Stimulated activated naive CD8-positive, alpha-beta T cell treated with anti-CD3 and anti-CD28 coated beads, Interleukin-15, amount 100 ng/mL, for 72 hours (primary cell): ENCODE measurements at regions not wholly inside any gene's neighbourhood (a gene's known extent, or its start where the extent isn't known, plus 50 kb on each side); places are given as distances from the start of the nearest gene placed in this dataset.

ENCODE experiments used
- ATAC-seq: fragments of 150-1000 bp; cut with Tn5 transposase; 2 replicates; pipeline ENCODE4 v1.10.0; 2021; ENCODE audit warnings: mild to moderate bottlenecking, moderate library complexity
- DNase-seq, 2 donors: peaks; one replicate each; pipeline ENCODE4 v3.0.0; 2021 to 2022
- H3K27ac Mint-ChIP-seq, 2 donors: one replicate each; pipeline ENCODE4 v1.8.0; 2022; ENCODE audit warnings: mild to moderate bottlenecking in 2 of 2, mixed read lengths in 2 of 2, moderate library complexity in 2 of 2
- H3K27me3 Mint-ChIP-seq: one replicate; pipeline ENCODE4 v1.8.0; 2022; ENCODE audit warnings: mixed read lengths
- H3K4me1 Mint-ChIP-seq: one replicate; pipeline ENCODE4 v1.8.0; 2022; ENCODE audit warnings: mild to moderate bottlenecking, mixed read lengths
- H3K4me3 Mint-ChIP-seq, 2 donors: one replicate each; pipeline ENCODE4 v1.8.0; 2022; ENCODE audit warnings: mild to moderate bottlenecking in 2 of 2, mixed read lengths in 2 of 2, moderate library complexity in 1 of 2
- H3K9me3 Mint-ChIP-seq, 2 donors: one replicate each; pipeline ENCODE4 v1.8.0; 2022; ENCODE audit warnings: mixed read lengths in 2 of 2

DNA sequence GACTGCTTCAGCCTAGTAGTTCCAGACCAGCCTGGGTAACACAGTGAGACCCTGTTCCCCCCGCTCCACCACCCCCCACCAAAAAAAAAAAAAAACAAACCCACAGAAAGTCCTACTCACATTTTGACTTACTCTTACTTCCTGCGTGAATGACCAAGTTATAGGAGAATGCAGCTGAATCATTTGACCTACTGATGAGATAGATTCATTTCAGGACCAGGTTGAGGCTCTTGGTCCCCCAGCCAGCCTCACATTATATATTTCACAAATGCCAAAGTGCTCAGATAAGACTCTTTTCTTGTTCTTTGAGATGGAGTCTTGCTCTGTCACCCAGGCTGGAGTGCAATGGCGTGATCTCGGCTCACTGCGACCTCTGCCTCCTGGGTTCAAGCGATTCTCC is 70.2 kb downstream of the KLF5 start:
- no peaks in the 10 kb centered on the region for H3K9me3 Mint-ChIP-seq
- H3K4me1 Mint-ChIP-seq, result no peaks in the 10 kb centered on the region
- ATAC-seq, result peak; percentile 46
- DNase-seq, result no peak
- H3K27ac Mint-ChIP-seq, result no peak overlapping the region
- no peaks in the 10 kb centered on the region for H3K27me3 Mint-ChIP-seq
- no peak overlapping the region for H3K4me3 Mint-ChIP-seq
